ENCODE measurements at regions not wholly inside any gene's neighbourhood (a gene's known extent, or its start where the extent isn't known, plus 50 kb on each side); places are given as distances from the start of the nearest gene placed in this dataset.

DNA sequence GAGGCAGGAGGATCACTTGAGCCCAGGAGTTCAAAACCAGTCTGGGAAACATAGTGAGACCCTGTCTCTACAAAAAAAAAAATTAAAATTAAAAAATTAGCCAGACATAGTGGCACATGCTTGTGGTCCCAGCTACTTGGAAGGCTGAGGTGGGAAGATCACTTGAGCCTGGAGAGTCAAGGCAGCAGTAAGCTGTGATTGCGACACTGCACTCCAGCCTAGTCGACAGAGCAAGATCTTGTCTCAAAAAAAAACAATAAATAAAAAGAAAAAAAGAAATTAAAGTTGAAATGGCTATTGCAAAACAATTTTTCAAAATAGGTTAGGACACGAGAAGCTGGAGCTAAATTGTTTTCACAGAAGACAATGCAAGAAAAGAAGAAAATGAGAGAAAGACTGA lies 379.0 kb upstream of the RNF32 start:
- TF ChIP-seq, protein P1, sequence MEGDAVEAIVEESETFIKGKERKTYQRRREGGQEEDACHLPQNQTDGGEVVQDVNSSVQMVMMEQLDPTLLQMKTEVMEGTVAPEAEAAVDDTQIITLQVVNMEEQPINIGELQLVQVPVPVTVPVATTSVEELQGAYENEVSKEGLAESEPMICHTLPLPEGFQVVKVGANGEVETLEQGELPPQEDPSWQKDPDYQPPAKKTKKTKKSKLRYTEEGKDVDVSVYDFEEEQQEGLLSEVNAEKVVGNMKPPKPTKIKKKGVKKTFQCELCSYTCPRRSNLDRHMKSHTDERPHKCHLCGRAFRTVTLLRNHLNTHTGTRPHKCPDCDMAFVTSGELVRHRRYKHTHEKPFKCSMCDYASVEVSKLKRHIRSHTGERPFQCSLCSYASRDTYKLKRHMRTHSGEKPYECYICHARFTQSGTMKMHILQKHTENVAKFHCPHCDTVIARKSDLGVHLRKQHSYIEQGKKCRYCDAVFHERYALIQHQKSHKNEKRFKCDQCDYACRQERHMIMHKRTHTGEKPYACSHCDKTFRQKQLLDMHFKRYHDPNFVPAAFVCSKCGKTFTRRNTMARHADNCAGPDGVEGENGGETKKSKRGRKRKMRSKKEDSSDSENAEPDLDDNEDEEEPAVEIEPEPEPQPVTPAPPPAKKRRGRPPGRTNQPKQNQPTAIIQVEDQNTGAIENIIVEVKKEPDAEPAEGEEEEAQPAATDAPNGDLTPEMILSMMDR (IDR thresholded peaks at IDR 0.05), result no peak
- TF ChIP-seq EZH2 (IDR thresholded peaks at IDR 0.05; ENCODE audit: borderline replicate concordance, insufficient read depth, low read depth, low read length, poor library complexity, severe bottlenecking), result no peak

Measured in B cell (primary cell).